ENCODE measurements at regions not wholly inside any gene's neighbourhood (a gene's known extent, or its start where the extent isn't known, plus 50 kb on each side); places are given as distances from the start of the nearest gene placed in this dataset.

DNA sequence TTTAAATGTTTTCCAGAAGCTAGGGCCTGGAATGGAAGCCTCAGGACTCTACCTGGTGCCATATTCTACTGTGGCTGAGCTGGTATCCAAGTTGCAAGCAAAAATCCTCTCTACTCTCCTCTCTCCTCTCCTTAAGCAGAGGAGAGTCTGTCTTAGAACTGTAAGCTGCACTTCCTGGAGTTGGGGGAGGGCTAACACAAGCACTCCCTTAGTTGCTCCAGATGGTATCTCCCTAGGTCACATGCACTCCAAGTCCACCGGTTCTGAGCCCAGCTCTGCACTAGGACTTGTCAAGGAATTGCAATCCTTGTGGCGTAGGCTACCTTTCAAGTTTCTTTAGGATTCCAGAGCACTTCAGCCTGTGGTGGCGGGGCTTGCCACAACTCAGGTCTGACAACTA is 513.9 kb upstream of the RGMB start:
- Mint-ChIP-seq H3K27ac (no peak overlapping the region), H3K9me3 (ENCODE audit: low read depth) (no peaks in the 10 kb centered on the region), H3K27me3 (no peaks in the 10 kb centered on the region), H3K4me1 (no peaks in the 10 kb centered on the region), H3K4me3 (no peak overlapping the region), H3K36me3 (no peaks in the 10 kb centered on the region)
- CTCF ChIA-PET: no interaction called here
- DNase-seq (no peak), ATAC-seq (no peak)

- Mint-ChIP-seq H3K4me1 (no peaks in the 10 kb centered on the region), H3K4me3 (no peak overlapping the region), H3K9me3 (ENCODE audit: low read depth) (peaks cover 2% of the 10 kb centered on the region), H3K36me3 (no peaks in the 10 kb centered on the region), H3K27ac (no peak overlapping the region), H3K27me3 (no peaks in the 10 kb centered on the region)
- DNase-seq (no peak), ATAC-seq (no peak)
- CTCF ChIA-PET: no interaction called here
These were observed 510.4 kb upstream of the RGMB start for GRCh38 chr5:98263084-98263483.

- ATAC-seq (no peak), DNase-seq (no peak)
- no peak overlapping the region for H3K27ac Mint-ChIP-seq
- no peaks in the 10 kb centered on the region for H3K4me1 Mint-ChIP-seq
- H3K9me3 Mint-ChIP-seq (ENCODE audit: low read depth): peaks cover 2% of the 10 kb centered on the region
- H3K4me3 Mint-ChIP-seq: no peak overlapping the region
- H3K36me3 Mint-ChIP-seq: no peaks in the 10 kb centered on the region
- CTCF ChIA-PET: no interaction called here
- H3K27me3 Mint-ChIP-seq: no peaks in the 10 kb centered on the region
These were observed 505.2 kb upstream of the RGMB start for GRCh38 chr5:98268162-98268860.

- Mint-ChIP-seq H3K4me1 (no peaks in the 10 kb centered on the region), H3K27me3 (no peaks in the 10 kb centered on the region), H3K36me3 (no peaks in the 10 kb centered on the region), H3K9me3 (ENCODE audit: low read depth) (no peaks in the 10 kb centered on the region), H3K27ac (no peak overlapping the region), H3K4me3 (no peak overlapping the region)
- CTCF ChIA-PET: no interaction called here
- ATAC-seq (no peak), DNase-seq (no peak)
These were observed 497.5 kb upstream of the RGMB start for GRCh38 chr5:98275980-98276379.

DNA sequence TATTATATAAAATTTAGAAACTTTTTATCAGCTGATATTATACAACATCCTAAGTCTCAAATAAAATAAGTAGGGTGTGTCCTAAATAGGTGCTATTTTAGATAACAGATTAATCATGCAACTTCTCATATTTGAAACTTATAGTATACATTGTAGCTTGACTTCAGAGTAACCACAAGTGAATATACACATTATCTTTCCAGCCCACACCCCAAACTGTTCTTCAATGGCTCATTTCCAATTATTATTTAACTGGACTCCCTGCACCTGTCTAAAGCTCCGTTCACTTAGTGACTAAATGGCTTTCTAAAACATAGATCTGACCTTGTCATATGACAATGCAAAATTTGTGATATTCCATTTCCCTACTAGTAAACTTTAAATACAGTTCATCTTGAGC is 490.9 kb upstream of the RGMB start:
- no peaks in the 10 kb centered on the region for H3K9me3 Mint-ChIP-seq (ENCODE audit: low read depth)
- CTCF ChIA-PET: no interaction called here
- no peaks in the 10 kb centered on the region for H3K4me1 Mint-ChIP-seq
- no peaks in the 10 kb centered on the region for H3K36me3 Mint-ChIP-seq
- no peak overlapping the region for H3K27ac Mint-ChIP-seq
- DNase-seq: no peak
- no peaks in the 10 kb centered on the region for H3K27me3 Mint-ChIP-seq
- no peak overlapping the region for H3K4me3 Mint-ChIP-seq
- ATAC-seq: no peak

DNA sequence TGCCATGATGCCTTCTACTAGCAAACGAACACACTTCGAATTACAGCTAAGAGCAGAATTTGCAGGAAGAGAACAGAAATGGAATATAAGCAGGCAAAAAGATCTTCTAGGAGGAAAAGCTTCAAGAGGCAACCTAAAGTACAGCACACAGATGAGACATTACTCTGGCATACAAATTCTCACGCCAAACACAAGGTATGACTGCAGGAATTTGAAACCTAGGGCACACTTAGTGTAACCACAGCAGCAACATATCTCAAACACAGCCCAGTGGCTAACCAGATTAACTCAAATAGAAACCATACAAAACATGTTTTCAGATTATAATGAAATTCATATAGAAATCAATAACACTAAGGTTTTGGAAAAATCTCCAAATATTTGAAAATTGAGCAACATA is 481.0 kb upstream of the RGMB start:
- H3K9me3 Mint-ChIP-seq (ENCODE audit: low read depth): no peaks in the 10 kb centered on the region
- ATAC-seq (no peak), DNase-seq (no peak)
- no peak overlapping the region for H3K27ac Mint-ChIP-seq
- no peaks in the 10 kb centered on the region for H3K27me3 Mint-ChIP-seq
- no peaks in the 10 kb centered on the region for H3K36me3 Mint-ChIP-seq
- CTCF ChIA-PET: no interaction called here
- H3K4me1 Mint-ChIP-seq: peaks cover 5% of the 10 kb centered on the region
- H3K4me3 Mint-ChIP-seq: no peak overlapping the region

DNA sequence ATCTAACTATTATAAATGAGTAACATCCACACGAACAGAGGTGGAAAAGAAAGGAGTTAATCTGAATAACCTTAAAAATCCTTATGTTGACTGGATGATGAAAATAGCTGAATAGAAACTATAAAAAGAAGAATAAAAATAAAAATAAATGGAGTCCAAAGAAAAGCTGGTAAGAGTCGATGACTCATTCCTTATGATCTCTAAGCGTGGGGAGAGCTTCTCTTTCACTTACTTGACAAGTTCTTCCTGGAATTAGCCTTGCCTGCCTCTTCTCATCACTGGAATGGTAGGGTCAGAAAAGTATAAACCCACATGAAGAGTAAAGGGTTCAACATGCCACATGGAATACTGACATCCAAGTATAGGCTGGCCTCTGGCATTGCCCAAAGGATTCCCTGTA is 477.0 kb upstream of the RGMB start:
- ATAC-seq (no peak), DNase-seq (no peak)
- CTCF ChIA-PET: no interaction called here
- Mint-ChIP-seq H3K4me3 (no peak overlapping the region), H3K4me1 (peaks cover 5% of the 10 kb centered on the region), H3K27ac (no peak overlapping the region), H3K9me3 (ENCODE audit: low read depth) (no peaks in the 10 kb centered on the region), H3K27me3 (no peaks in the 10 kb centered on the region), H3K36me3 (no peaks in the 10 kb centered on the region)

DNA sequence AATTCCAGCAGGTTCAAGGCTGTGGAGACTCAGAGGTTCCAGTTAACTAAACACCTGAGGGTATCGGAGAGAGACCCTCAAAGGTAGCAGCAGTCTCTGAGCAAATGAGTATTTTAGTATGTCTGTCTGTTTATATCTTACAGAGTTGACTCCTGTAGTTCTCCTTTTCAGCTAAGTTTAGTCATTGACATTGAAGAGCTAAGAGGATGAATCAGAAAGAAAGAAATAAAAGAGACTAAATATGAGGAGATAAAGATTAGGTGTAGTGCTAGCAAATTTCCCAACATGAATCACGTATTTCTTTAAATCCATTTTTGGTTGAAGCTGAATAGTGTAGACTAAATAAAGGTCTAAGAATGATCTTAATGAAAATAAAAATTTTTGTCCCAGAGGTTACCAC is 474.0 kb upstream of the RGMB start:
- Mint-ChIP-seq H3K27me3 (no peaks in the 10 kb centered on the region), H3K4me3 (no peak overlapping the region), H3K4me1 (no peaks in the 10 kb centered on the region), H3K27ac (no peak overlapping the region), H3K9me3 (ENCODE audit: low read depth) (no peaks in the 10 kb centered on the region), H3K36me3 (no peaks in the 10 kb centered on the region)
- CTCF ChIA-PET: no interaction called here
- ATAC-seq (no peak), DNase-seq (no peak)

DNA sequence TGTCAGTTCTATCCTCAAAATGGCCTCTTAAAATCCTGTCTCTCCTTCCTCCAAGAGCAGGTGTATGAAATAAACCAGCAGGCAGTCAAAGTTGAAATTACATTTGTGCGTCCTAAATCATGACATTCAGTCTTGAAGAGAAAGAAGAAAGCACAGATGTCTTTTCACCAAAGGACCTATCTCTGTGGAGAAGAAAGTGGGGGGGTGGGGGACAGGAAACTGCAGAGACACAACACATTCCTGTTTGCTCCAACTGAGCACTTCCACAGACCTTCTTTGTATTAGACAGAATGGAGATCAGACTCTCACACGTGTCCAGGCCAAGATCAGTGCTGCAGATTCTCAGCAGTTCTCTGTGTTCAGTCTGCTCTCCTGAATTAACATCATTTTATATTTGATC is 471.9 kb upstream of the RGMB start:
- Mint-ChIP-seq H3K9me3 (ENCODE audit: low read depth) (no peaks in the 10 kb centered on the region), H3K4me3 (no peak overlapping the region), H3K4me1 (no peaks in the 10 kb centered on the region), H3K27ac (no peak overlapping the region), H3K27me3 (no peaks in the 10 kb centered on the region), H3K36me3 (no peaks in the 10 kb centered on the region)
- DNase-seq (no peak), ATAC-seq (no peak)
- CTCF ChIA-PET: no interaction called here

DNA sequence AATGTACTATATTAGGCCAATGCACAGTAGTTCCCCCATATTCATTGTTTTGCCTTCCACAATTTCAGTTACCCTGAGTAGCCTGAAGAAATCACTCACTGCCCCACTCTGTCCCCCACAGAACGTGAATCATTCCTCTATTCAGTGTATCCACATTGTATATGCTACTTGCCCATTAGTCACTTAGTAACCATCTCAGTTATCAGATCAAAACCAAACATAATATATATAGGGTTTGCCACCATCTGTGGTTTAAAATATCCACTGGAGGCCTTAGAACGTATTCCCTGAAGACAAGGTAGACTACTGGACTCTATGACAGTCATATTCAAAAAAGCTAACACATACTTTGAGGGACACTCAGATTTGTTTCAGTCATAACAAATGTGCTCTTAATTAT is 465.7 kb upstream of the RGMB start:
- Mint-ChIP-seq H3K27me3 (no peaks in the 10 kb centered on the region), H3K4me1 (peaks cover 7% of the 10 kb centered on the region), H3K9me3 (ENCODE audit: low read depth) (no peaks in the 10 kb centered on the region), H3K27ac (no peak overlapping the region), H3K4me3 (no peak overlapping the region), H3K36me3 (no peaks in the 10 kb centered on the region)
- DNase-seq (no peak), ATAC-seq (no peak)
- CTCF ChIA-PET: no interaction called here

DNA sequence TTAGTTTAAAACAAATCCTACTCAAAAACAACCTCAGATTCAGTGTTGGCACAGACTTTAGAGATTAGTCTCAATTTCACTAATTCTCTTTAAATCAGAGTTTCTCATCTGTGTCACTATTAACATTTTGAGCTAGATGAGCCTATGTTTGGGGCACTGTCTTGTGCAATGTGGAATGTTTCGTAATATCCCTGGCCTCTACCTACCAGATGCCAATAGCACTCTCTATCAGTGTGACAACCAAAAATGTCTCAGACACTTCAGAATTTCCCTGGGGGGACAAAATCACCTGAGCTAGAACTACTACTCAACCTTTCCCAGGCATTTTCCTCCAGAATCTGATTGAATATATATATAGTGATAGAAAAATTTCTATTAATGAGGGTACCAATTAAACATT is 465.2 kb upstream of the RGMB start:
- CTCF ChIA-PET: no interaction called here
- no peaks in the 10 kb centered on the region for H3K36me3 Mint-ChIP-seq
- H3K4me3 Mint-ChIP-seq: no peak overlapping the region
- no peaks in the 10 kb centered on the region for H3K27me3 Mint-ChIP-seq
- H3K4me1 Mint-ChIP-seq: peaks cover 7% of the 10 kb centered on the region
- no peaks in the 10 kb centered on the region for H3K9me3 Mint-ChIP-seq (ENCODE audit: low read depth)
- no peak for ATAC-seq
- H3K27ac Mint-ChIP-seq: no peak overlapping the region
- no peak for DNase-seq

- CTCF ChIA-PET: no interaction called here
- Mint-ChIP-seq H3K36me3 (no peaks in the 10 kb centered on the region), H3K27ac (no peak overlapping the region), H3K27me3 (no peaks in the 10 kb centered on the region), H3K4me3 (no peak overlapping the region), H3K9me3 (ENCODE audit: low read depth) (no peaks in the 10 kb centered on the region), H3K4me1 (peaks cover 7% of the 10 kb centered on the region)
- DNase-seq (no peak), ATAC-seq (no peak)
These were observed 464.5 kb upstream of the RGMB start for GRCh38 chr5:98308960-98309359.

DNA sequence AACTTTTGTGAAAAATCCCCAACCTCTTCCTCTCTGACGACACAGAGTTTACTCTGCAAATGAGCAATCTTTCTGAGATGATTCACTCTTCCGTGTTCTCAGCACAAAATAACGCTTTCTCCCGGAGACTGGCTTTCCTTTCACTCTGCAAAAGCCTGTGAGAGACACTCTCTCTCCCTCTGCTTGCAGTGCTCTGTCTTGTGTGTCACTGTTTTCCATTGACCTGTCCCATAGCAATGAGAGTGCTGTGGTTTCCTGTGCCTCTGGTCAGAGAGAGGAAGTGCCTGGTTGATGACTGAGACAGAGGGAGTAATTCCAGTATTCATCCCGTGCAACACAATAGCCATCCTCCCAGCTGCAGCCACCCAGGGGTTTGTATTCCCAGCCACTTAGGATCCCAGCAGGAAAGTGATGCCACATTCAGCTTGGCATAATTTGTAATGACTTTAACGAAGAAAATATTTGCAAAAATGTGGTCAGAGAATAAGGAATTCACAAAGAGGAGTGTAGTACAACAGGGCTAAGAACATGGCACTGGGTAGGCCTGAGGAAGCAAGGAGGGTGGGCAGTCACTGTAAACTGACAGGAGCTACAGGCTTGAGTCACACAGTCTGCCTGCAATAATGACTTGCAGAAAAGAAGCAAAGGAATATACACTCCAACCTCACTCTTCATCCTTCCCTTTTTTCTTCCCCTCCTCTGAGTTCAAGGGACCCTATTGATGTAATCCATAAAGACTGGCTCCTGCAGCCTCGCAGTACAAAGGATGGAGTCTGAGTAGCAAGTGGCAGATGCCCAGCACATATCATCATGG is 463.5 kb upstream of the RGMB start:
- H3K4me1 Mint-ChIP-seq: peaks cover 7% of the 10 kb centered on the region
- DNase-seq: peak; percentile 46
- no peaks in the 10 kb centered on the region for H3K36me3 Mint-ChIP-seq
- H3K9me3 Mint-ChIP-seq (ENCODE audit: low read depth): no peaks in the 10 kb centered on the region
- peak overlapping the region; percentile 7 for H3K27ac Mint-ChIP-seq
- H3K27me3 Mint-ChIP-seq: no peaks in the 10 kb centered on the region
- no peak overlapping the region for H3K4me3 Mint-ChIP-seq
- CTCF ChIA-PET: no interaction called here
- peak; percentile 64 for ATAC-seq

DNA sequence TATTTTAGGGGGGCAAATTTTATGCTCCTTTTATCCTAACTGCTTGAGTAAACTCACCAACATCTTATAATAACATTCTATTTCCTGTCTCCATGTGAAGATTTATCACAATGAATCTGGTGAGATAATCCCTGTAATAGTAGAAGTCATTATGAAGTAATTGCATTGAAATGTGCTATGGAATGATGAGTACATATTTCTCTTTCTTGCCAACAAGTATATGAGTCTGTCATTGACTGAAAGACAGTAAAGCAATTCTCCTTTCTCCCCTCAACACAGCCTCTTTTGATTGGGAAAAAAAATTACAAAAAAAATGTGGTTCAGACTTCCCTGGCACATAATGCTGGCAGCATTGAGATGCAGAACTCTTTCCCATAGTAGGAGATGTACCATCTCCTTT is 459.2 kb upstream of the RGMB start:
- H3K4me3 Mint-ChIP-seq: no peak overlapping the region
- no peak for DNase-seq
- no peaks in the 10 kb centered on the region for H3K9me3 Mint-ChIP-seq (ENCODE audit: low read depth)
- CTCF ChIA-PET: no interaction called here
- H3K4me1 Mint-ChIP-seq: peaks cover 7% of the 10 kb centered on the region
- ATAC-seq: no peak
- H3K27me3 Mint-ChIP-seq: no peaks in the 10 kb centered on the region
- no peaks in the 10 kb centered on the region for H3K36me3 Mint-ChIP-seq
- no peak overlapping the region for H3K27ac Mint-ChIP-seq

Data from activated CD8-positive, alpha-beta memory T cell treated with anti-CD3 and anti-CD28 coated beads, Interleukin-2, amount 10 ng/mL, durations not matched to agents 7 days and 5 days (primary cell).